MV-4-11 (cell line): ENCODE measurements at regions not wholly inside any gene's neighbourhood (a gene's known extent, or its start where the extent isn't known, plus 50 kb on each side); places are given as distances from the start of the nearest gene placed in this dataset.

ENCODE experiments used
- DNase-seq: peaks from one replicate; lab custom pipeline; 2025; lab: John Stamatoyannopoulos, UW

DNA sequence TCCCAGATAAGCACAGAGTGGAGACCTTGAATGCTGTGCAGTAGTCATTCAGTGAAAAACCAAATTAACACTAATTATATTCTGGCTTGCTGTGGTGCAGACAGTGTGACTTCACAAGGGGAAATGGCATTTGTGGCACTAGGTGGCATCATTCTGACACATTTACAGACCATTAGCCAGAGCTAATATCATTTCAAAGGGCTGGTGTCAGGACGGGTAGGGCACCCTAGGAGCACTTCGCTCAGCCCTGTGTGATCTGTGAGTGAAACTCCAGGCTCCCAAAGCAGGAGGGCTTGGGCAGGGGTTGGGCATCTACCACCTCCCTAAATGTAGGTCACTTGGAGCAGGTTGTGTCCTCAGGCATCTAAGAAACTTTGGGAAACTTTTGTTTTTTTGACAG is 555.8 kb downstream of the PKHD1 start:
- no peak for DNase-seq

GRCh38 chr6:51533962-51534361 is 553.5 kb downstream of the PKHD1 start:
- DNase-seq, result peak; percentile 51

DNA sequence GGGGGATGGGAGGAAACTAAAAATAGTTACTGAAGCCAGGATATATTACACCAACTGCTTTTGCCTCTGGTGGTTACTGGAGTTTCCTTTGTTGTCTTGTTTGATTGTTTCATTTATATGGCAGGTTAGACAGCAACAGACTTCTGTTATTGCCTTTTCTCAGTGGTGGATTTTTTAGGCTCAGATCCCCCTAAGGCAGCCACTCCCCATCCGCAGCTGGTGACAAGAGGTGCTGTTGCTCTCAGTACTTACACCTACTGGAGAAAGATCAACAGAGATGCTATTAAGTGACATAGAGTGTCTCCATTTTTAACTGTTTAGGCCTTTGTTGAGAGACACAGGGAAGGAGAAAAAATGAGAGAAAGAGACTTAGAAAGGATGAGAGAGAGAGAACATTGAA is 552.1 kb downstream of the PKHD1 start:
- DNase-seq, result no peak

DNA sequence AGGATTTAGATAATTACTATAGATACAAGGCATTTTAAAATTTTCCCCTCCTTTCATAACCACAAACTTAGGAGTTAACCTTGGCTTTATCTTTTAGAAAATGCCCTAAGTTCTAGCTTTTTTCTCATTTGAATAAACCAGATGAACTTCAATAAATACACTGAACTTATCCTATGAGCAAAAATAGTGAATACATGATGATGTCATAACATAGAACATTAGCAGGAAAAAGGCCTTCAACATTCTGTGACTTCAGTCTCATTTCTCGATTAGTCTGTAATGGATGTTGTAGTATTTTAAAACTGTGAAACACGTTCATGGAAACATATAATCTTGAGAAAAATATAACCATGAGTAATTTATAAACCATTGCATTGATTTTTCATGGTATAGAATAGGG is 550.7 kb downstream of the PKHD1 start:
- no peak for DNase-seq

- no peak for DNase-seq
Observed at GRCh38 chr6:51541847-51542246, 545.6 kb downstream of the PKHD1 start.

DNA sequence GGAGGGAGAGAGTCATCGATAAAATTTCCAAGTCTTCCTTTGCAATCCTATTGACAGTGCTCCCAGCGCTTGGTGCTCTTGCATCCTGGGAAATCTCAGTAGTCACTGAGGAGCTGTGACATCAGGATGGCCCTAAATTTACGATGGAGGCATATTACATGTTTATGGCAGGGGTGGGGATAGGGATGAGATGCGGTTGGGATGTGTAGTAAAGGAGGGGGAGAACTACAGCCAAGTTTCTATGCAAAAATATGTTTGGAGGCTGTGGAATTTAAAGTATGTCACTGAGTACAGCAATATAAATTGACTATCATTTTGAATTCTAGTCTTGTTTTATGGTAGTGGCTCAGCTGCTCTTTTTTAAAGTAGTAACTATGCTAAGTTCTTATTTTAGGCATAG is 544.9 kb downstream of the PKHD1 start:
- DNase-seq, result no peak

GRCh38 chr6:51550243-51550642 is 537.2 kb downstream of the PKHD1 start:
- DNase-seq, result no peak

DNA sequence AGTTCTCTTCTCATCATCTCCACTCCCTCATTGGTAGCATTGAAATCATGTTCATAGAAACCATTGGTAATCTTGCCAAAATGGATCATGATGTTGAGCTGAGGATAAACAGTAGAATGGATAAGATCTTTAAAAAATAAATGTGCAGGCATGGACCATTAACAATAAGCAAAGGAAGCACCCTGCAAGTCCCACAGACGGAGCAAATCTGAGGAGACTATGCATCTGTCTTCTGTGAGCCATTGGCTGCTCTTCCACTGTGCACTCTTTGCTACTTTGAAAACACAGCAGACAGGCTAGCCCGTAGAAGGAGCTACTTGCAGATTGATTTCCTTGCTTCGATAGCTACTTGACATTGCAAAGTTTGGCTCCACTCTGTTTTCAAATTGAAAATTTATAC is 535.0 kb downstream of the PKHD1 start:
- DNase-seq, result no peak

GRCh38 chr6:51553246-51554015 is 534.0 kb downstream of the PKHD1 start:
- DNase-seq, result no peak

- DNase-seq, result no peak
Observed at GRCh38 chr6:51554029-51554428, 533.4 kb downstream of the PKHD1 start.

DNA sequence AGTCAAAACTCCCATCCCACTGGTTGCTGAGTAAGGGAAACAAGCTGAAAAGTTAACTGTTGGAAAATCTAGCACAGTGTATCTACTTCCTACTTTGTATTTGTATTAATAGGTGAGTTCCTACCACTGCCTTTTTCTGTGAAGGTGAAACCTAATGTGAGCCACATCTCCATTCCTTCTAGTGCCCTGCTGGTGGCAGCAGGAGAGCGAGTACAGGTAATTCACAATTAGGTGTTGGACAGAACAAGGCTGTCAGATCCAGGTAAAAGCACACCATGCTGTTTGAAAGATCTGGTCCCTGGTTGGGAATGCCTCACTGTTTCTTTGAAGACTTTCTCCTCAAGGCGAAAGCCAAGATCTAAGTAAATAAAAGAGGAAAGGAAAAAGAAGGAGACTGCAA is 528.4 kb downstream of the PKHD1 start:
- DNase-seq, result no peak

- DNase-seq, result no peak
Observed at GRCh38 chr6:51562198-51562597, 525.2 kb downstream of the PKHD1 start.
